NCI-H1105 treated with DMSO at 0.1 percent for 48 hours (cell line): ENCODE measurements at regions not wholly inside any gene's neighbourhood (a gene's known extent, or its start where the extent isn't known, plus 50 kb on each side); places are given as distances from the start of the nearest gene placed in this dataset.
"Not testable (repeated sequence)": the region's sequence is repeated elsewhere in the genome, so short reads cannot be mapped to it uniquely, and the experiment has no call there.

Experiments
- DNase-seq: peaks from one replicate; lab custom pipeline; 2025; lab: John Stamatoyannopoulos, UW

DNA sequence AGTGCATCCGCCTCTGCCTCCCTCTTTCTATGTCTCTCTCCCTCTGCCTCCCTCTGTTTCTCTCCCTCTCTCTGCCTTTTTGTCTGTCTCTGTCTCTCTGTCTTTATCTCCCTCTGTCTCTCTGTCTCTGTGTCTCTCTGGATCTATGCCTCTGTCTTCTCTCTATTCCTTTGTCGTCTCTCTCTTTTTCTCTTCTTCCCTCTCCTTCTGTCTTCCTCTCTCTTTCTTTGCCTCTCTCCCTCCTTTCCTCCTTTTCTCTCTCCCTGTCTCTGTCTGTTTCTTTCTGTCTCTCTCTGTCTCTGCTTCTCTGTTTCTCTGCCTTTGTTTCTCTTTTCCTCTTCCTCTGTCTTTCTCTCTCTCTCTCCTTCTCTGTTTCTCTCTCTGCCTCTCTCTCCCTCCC lies 678.8 kb upstream of the NRP1 start:
- no peak for DNase-seq

DNA sequence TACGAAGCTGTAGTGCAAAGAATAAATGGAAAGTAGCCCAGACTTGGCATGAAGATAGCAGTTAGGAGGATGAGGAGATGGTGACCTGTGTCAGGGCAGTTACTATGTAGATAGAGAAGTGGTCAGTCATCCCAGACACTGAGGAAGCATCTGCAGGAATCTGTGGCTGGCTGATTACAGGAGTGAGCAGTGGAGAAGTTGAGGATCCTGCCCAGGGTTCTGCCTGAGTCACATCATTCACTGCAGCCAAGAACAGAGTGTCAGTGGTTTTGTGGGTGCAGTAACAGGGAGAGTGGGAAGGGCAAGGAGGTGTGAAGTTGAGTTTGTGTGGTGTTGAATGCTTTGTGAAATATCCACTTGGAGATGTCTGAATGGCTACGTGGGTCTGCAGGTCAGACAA lies 676.4 kb upstream of the NRP1 start:
- no peak for DNase-seq

DNA sequence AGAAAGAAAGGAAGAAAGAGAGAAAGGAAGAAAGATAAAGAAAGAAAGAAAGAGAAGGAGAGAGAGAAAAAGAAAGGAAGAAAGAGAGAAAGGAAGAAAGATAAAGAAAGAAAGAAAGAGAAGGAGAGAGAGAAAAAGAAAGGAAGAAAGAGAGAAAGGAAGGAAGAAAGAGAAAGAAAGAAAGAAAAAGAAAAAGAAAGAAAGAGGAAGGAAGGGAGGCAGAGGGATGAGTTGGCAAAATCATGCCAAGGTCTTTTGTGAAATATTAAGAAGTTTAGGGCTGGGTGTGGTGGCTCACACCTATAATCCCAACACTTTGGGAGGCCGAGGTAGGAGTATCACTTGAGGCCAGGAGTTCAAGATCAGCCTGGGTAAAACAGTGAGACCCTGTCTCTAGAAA lies 675.8 kb upstream of the NRP1 start:
- DNase-seq, result not testable (repeated sequence)

DNA sequence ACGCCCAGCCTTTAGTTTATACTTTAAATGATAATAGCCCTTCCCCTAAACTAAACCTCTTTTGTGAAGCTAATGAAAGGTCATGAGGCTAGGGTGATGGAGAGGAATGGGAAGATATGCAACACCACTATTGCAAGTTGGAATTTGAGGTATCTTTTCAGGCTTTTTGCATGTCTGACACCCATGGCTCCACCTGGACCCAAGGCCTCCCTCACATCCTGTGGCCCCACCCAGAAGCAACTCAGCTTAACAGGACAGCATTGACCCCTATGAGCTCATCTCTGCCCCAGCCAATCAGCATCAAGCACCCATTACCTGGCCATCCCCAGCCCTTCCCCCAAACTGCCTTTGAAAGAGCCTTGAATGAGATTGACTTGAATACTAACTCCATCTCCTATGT lies 674.2 kb upstream of the NRP1 start:
- DNase-seq, result no peak

GRCh38 chr10:34006471-34006870 lies 672.0 kb upstream of the NRP1 start:
- DNase-seq, result no peak

- no peak for DNase-seq
These were observed 669.1 kb upstream of the NRP1 start for GRCh38 chr10:34003561-34003960.

GRCh38 chr10:34002896-34003295 lies 668.4 kb upstream of the NRP1 start:
- no peak for DNase-seq

- no peak for DNase-seq
These were observed 667.4 kb upstream of the NRP1 start for GRCh38 chr10:34001831-34002230.

DNA sequence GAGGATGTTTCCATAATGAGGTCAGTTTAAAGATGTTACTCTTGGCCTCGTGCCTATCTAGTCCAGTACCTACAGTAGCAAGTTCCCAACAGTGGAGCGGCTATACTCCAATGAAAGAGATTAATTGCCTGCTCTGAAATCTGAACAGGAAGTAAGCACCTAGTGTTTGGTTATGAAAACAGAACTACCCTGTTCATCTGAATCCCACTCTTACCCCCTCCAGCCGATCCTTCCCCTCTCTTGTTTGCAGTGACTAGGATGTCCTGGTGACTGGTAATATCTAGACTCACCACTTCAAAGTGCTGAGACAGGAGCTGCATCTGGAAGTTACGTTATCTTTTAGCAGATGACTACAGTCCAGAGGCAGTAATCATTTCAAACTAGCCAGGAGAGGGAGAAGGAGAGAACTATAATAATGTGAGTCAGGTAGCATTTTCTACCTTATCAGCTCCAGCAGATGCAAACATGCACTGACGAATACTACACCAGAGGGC lies 666.7 kb upstream of the NRP1 start:
- DNase-seq, result no peak

- no peak for DNase-seq
These were observed 659.5 kb upstream of the NRP1 start for GRCh38 chr10:33993917-33994316.

GRCh38 chr10:33991924-33992323 lies 657.5 kb upstream of the NRP1 start:
- DNase-seq, result no peak

- DNase-seq, result no peak
These were observed 652.0 kb upstream of the NRP1 start for GRCh38 chr10:33986515-33986914.

DNA sequence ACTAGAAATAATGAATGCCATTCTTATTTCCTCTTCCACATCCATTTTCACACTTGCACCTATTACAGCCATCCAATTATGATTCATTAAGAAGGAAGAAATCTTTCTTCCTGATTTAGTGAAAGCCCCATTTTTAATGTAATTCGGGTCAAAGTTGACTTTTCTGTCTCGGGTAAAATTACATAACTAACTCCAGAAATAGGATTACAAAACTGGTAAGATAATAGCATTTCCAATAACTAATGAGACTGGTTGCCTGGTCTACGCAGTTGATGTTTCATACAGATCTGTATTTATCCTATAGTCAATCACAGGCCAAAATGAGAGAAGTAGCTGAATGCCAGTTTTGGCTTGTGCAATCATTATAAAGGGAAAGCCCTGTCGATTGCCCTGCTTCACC lies 651.5 kb upstream of the NRP1 start:
- DNase-seq, result no peak

DNA sequence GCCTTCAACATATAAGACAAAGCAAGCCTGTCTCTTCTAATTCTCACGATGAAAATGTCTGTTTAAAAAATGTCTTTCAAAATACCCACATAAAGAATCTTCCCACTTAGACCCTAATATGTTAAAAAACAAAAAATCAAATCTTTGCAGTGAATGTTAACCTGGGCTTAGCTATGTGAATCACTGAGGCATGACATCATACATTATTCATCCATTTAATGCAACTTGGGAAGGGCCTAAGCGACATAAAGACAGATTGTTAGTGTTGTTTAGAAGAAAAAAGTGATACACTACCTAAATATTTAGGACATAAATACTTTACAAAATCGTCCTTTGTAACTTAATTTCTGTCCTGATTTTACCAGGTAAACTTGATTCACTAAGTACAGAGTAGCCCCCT lies 648.5 kb upstream of the NRP1 start:
- no peak for DNase-seq

GRCh38 chr10:33981301-33981700 lies 646.8 kb upstream of the NRP1 start:
- DNase-seq, result no peak

GRCh38 chr10:33979195-33979594 lies 644.7 kb upstream of the NRP1 start:
- no peak for DNase-seq

DNA sequence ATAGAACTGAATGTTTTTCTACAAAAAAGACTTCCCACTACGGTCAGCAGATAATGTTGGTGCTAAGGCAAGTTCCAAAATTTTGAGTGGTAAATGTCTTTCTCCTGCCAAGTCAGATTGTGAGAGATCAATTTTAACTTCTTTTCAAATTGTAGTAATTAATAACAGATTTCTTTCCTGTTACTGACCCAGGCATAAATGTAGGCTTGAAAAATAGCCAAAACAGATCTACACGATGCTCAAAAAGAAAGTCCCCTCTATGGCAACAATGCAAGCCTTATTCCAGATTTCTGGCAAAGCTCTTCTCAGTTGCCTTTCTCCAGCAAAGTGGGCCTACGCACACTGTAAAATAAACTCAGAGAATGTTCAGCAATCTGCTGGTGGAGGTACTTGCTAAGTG lies 641.0 kb upstream of the NRP1 start:
- no peak for DNase-seq

DNA sequence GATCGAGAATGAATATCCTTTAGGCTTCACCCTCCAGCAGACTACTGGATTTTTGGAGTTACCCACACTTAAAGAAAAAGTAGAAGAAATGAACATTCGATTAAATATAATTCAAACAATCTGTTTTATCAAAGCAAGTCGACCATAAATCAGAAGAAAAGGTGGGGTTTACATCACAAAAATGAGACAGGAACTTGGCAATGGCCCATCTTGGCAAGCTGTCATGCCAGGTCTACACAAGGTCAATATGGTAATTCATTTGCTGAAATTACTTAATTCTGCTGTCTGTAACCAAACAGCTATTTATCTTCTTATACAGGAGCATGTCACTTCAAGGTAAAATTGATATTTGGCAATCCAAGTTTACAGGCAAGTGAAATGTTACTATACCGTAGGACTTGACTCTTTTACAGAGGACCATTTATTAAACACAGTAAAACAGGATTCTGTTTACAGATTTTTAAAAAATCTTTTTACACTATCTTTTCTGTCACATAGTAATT lies 640.6 kb upstream of the NRP1 start:
- peak; percentile 74 for DNase-seq

DNA sequence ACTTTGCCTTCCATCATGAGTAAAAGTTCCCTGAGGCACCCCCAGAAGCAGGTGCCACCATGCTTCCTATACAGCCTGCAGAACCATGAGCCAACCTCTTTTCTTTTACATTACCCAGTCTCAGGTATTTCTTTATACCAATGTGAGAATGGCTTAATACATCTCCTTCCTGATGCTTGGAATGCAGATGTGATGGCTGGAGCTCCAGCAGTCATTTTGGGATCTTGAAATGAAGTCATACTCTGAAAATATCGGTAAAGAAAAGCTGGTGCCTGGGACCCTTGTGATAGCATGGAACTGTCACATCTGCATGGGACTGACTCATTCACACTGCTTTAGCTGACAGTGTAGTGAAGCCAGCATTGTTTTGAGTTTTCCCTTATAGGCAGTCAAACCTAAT lies 634.5 kb upstream of the NRP1 start:
- DNase-seq, result no peak

DNA sequence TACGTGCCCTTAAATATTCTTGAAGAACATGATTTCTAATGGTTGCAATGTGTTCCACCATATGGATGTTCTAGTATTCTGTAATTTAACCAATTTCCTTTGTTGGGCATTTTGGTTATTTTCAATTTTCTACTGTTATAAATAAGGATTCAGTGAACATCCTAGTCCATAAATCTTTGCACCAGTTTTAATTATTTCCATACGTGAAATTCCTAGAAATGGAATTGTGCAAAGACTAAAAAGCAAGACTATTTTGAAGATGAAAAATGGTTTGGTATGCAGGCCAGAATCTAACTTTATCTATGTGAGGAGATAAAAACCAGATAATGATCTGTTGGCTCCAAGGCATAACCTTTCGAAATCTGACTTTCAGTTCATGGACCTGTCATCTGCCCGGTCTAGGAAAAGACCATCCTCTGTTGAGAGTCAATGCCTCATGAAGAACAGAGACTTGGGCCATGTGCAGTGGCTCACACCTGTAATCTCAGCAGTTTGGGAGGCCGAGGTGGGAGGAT lies 633.2 kb upstream of the NRP1 start:
- DNase-seq, result no peak

- no peak for DNase-seq
These were observed 632.5 kb upstream of the NRP1 start for GRCh38 chr10:33966946-33967345.

- DNase-seq, result no peak
These were observed 631.5 kb upstream of the NRP1 start for GRCh38 chr10:33965795-33966581.

GRCh38 chr10:33963729-33964128 lies 629.3 kb upstream of the NRP1 start:
- DNase-seq, result no peak

DNA sequence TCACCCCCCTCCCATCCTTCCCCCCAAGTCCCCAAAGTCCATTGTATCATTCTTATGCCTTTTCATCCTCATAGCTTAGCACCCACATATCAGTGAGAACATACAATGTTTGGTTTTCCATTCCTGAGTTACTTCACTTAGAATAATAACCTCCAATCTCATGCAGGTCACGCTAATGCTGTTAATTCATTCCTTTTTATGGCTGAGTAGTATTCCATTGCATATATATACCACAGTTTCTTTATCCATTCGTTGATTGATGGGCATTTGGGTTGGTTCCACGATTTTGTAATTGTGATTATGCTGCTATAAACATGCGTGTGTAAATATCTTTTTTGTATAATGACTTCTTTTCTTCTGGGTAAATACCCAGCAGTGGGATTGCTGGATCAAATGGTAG lies 621.9 kb upstream of the NRP1 start:
- DNase-seq, result not testable (repeated sequence)
